ENCODE measurements at regions not wholly inside any gene's neighbourhood (a gene's known extent, or its start where the extent isn't known, plus 50 kb on each side); places are given as distances from the start of the nearest gene placed in this dataset.

DNA sequence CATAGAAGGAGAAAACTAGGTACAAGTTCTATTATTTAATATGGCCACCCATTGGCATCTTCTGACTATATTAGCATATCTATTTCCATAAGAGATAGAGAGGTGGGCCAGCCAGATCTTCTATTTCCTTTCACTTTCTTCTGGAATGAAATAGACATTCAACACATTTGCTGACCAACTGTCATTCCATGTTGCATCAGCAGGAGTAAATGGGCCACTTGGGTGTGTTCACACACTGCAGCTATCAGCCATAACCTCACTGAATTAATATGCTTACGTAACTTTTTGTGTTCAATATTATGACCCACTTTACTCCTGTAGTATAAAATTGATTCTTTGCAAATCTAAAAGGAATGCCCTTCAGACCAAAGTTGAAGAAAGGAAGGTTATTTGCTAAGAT is 106.2 kb upstream of the LGR5 start:
- Mint-ChIP-seq H3K4me1 (ENCODE audit: unreplicated experiment) (no peaks in the 10 kb centered on the region), H3K4me3 (no peak overlapping the region), H3K27ac (no peak overlapping the region), H3K27me3 (no peaks in the 10 kb centered on the region), H3K9me3 (peaks cover 4% of the 10 kb centered on the region), H3K36me3 (no peaks in the 10 kb centered on the region)
- TF ChIP-seq, protein P1, sequence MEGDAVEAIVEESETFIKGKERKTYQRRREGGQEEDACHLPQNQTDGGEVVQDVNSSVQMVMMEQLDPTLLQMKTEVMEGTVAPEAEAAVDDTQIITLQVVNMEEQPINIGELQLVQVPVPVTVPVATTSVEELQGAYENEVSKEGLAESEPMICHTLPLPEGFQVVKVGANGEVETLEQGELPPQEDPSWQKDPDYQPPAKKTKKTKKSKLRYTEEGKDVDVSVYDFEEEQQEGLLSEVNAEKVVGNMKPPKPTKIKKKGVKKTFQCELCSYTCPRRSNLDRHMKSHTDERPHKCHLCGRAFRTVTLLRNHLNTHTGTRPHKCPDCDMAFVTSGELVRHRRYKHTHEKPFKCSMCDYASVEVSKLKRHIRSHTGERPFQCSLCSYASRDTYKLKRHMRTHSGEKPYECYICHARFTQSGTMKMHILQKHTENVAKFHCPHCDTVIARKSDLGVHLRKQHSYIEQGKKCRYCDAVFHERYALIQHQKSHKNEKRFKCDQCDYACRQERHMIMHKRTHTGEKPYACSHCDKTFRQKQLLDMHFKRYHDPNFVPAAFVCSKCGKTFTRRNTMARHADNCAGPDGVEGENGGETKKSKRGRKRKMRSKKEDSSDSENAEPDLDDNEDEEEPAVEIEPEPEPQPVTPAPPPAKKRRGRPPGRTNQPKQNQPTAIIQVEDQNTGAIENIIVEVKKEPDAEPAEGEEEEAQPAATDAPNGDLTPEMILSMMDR (conservative IDR thresholded peaks at IDR 0.05) = no peak
- no peak for DNase-seq (ENCODE audit: extremely low spot score, unreplicated experiment)

DNA sequence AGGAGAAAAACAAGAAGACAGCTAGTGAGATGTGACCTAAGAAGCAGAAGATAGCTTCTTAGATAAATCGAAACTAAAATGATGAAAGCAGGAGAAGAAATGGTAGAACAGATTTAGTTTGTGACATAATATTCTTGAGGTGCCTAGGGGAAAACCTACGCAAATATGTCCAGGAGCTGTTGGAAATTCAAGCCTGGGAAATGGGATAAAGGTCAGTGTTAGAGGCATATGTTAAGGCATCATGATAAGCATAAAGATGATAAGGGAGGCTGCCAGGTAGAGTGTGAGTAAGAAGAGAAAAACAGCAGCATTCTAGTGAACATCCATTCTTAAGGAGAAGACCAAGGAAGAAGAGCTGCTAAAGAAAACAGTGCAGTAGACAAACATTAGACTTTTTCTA is 109.6 kb upstream of the LGR5 start:
- no peaks in the 10 kb centered on the region for H3K4me1 Mint-ChIP-seq (ENCODE audit: unreplicated experiment)
- no peak overlapping the region for H3K4me3 Mint-ChIP-seq
- no peaks in the 10 kb centered on the region for H3K36me3 Mint-ChIP-seq
- TF ChIP-seq, protein P1 (conservative IDR thresholded peaks at IDR 0.05) = no peak
- no peaks in the 10 kb centered on the region for H3K9me3 Mint-ChIP-seq
- DNase-seq (ENCODE audit: extremely low spot score, unreplicated experiment) = no peak
- H3K27ac Mint-ChIP-seq = no peak overlapping the region
- no peaks in the 10 kb centered on the region for H3K27me3 Mint-ChIP-seq

DNA sequence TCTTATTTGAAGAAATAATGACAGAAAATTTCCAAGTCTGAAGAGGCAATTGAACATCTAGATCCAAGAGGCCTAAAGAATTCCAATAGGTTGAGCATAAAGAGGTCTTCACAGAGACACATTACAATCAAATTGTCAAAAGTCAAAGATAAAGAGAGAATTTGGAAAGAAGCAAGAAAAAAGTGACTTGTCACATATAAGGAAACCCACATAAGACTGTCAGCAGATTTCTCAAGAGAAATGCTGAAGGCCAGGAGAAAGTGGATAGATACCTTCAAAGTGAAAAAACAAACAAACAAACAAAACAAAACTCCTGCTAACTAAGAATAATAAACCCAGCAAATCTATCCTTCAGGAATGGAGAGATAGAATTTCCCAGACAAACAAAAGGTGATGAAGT is 118.1 kb upstream of the LGR5 start:
- TF ChIP-seq, protein P1 (conservative IDR thresholded peaks at IDR 0.05) = no peak
- Mint-ChIP-seq H3K4me3 (no peak overlapping the region), H3K27ac (no peak overlapping the region), H3K27me3 (no peaks in the 10 kb centered on the region), H3K36me3 (no peaks in the 10 kb centered on the region), H3K9me3 (no peaks in the 10 kb centered on the region), H3K4me1 (ENCODE audit: unreplicated experiment) (no peaks in the 10 kb centered on the region)
- DNase-seq (ENCODE audit: extremely low spot score, unreplicated experiment) = no peak

DNA sequence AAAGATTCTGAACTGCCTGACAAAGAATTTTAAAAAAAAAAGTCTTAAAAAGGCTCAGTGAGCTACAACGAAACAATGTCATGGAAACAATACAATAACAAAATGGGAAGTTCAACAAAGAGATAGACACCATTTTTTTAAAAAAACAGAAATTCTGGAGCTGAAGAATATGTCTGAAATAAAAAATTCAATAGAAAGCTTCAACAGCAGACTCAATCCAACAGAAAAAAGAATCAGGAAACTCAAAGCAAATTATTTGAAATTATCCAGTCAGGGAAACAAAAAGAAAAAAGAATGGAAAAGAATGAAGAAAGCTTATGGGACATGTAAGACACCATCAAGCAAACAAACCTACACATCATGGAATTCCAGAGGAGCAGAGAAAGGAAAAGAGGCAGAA is 118.5 kb upstream of the LGR5 start:
- H3K9me3 Mint-ChIP-seq = no peaks in the 10 kb centered on the region
- no peaks in the 10 kb centered on the region for H3K4me1 Mint-ChIP-seq (ENCODE audit: unreplicated experiment)
- DNase-seq (ENCODE audit: extremely low spot score, unreplicated experiment) = no peak
- no peaks in the 10 kb centered on the region for H3K36me3 Mint-ChIP-seq
- no peak overlapping the region for H3K4me3 Mint-ChIP-seq
- H3K27me3 Mint-ChIP-seq = no peaks in the 10 kb centered on the region
- no peak overlapping the region for H3K27ac Mint-ChIP-seq
- TF ChIP-seq, protein P1 (conservative IDR thresholded peaks at IDR 0.05) = no peak

DNA sequence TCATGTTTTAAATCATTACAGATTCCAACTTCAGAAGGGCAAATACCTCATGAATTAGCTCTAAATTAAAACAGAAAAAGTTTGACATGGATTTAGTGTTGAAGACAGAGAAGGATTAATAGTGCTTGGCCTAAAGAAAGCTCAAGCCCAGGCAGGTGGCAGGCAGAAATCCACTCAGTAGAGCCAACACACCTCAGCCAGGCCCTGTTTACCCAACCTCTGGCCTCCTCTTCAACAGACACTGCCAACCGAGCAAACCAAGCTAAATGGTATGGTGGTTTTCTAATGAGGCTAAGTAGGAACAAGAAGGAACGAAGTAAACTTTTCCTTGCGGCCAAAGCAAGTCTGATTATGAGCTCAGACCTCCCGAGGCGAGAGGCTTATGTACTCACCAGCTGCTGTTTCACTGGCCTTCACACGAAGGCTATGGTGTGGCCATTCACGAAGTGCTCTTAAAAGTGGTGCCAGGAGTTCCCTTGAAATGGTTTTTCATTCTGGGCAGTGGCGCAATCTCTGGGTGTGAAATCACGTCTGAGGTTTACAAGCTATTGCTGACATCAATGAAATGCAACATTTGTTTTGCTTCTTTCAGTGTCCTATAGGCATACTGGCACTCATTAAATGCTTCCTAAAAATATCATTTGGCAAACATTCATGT is 124.1 kb upstream of the LGR5 start:
- Mint-ChIP-seq H3K9me3 (peaks cover 4% of the 10 kb centered on the region), H3K27ac (no peak overlapping the region), H3K36me3 (no peaks in the 10 kb centered on the region), H3K27me3 (no peaks in the 10 kb centered on the region), H3K4me3 (no peak overlapping the region), H3K4me1 (ENCODE audit: unreplicated experiment) (no peaks in the 10 kb centered on the region)
- DNase-seq (ENCODE audit: extremely low spot score, unreplicated experiment) = no peak
- TF ChIP-seq, protein P1 (conservative IDR thresholded peaks at IDR 0.05) = no peak

All from type B pancreatic cell (in vitro differentiated cells).